Left colon (tissue), 2 donors: ENCODE measurements at regions not wholly inside any gene's neighbourhood (a gene's known extent, or its start where the extent isn't known, plus 50 kb on each side); places are given as distances from the start of the nearest gene placed in this dataset.

Source experiments
- ATAC-seq: fragments of 200-7000 bp; cut with Tn5 transposase; one replicate; pipeline ENCODE4 v1.9.1; 2020; ENCODE audit warnings: mild to moderate bottlenecking, moderate library complexity
- DNase-seq, 2 donors: peaks; one replicate each; pipeline ENCODE4 v3.0.0-alpha.2; 2020
- intact Hi-C, 2 donors: fragments of 100-400 bp; cut with DNase I in 1 of 2; cut with micrococcal nuclease in 1 of 2; formaldehyde crosslinking; loops; one replicate each; pipeline versions ENCODE4 v1.11.2 to v1.14.0; 2022; cut with DNase I, micrococcal nuclease
- donor health status: DM: no; HTN: no; CAD: no.
- donor health status: DM: yes; HTN: yes; CAD: no.

DNA sequence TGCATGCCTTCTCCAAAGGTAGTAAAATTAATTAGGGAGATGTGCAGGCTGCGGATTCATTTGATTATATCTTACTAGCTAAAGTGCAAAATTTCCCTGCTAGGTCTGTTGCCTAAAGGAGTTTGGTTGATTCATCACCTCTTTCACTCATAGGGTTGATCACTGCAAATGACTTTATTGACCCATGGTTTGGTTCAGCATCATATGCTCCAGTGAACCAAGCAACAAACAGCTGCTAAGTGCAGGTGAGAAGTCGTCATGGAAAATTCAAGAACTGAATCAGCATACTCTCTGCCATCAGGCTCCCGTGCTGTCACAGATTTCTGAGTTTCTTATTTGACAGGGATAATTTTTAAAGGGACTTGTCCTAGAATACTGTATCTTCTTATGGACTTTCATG lies 571.8 kb upstream of the CDH18 start:
- DNase-seq, result no peak
- ATAC-seq, result no peak
- intact Hi-C loops, result no loop called here

DNA sequence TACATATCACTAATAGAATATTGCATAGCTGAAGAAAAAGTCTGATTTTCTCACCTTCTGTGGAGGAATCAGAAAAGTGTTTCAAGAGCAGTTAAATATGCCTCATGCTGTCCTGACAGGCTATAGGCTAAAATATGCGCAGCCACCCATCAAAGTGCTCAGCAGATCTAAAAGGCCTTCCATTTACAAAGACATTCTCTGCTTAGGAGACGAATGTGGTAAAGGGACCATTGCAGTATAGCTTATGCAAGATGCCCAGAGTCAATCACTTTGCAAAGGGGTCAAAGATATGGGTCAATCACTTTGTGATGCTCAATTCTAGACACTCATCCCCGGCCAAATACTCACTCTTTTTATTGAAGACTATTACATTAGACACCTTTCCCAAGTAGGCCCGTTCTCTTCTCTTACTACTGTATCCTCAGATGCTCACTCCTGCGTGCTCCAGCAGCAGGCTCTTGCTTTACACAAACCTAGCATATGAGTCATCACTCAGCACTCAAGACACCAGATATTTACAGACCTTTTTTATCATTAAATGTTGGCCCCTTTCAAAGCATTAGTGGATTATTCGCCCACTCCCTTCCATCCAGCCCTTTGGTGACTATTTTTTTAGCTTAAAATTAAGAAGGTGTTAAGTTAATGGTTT lies 568.2 kb upstream of the CDH18 start:
- intact Hi-C loops, result no loop called here
- ATAC-seq, result no peak
- DNase-seq, result no peak

DNA sequence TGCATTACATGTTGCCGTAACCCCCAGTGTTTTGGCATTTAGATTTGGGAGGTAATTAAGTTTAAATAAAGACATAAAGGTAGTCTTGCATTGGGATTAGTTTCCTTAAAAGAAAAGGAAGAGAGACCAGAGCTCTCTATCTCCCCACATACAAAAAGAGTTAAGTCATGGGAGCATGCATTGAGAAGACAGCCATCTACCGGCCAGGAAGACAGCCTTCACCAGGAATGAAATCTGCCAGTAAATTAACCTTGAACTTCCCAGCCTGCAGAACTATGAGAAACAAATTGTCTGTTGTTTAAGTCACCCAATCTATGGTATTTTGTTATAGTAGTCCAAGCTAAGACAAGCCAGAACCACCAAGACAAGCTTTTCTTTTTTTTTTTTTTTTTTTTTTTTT lies 567.0 kb upstream of the CDH18 start:
- ATAC-seq (no peak), DNase-seq (no peak)
- intact Hi-C loops, result no loop called here

DNA sequence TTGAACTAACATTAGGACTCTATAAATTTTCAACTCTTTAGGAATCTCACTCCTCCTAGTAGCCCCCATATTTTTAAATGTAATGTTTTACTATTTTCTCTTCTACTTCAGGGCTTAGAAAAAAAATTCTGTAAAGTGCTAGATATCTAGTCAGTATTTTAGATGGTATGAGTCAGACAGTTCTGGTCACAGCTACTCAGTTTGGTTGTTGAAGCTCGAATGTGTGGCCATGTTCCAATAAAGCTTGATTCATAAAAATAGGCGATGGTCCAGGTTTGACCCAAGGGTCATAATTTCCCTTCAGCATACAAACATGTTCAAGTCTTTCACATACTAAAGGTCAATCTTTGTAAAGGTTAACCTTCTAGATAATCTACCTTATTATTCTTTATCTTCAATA lies 566.0 kb upstream of the CDH18 start:
- intact Hi-C loops, result no loop called here
- no peak for ATAC-seq
- DNase-seq, result no peak

DNA sequence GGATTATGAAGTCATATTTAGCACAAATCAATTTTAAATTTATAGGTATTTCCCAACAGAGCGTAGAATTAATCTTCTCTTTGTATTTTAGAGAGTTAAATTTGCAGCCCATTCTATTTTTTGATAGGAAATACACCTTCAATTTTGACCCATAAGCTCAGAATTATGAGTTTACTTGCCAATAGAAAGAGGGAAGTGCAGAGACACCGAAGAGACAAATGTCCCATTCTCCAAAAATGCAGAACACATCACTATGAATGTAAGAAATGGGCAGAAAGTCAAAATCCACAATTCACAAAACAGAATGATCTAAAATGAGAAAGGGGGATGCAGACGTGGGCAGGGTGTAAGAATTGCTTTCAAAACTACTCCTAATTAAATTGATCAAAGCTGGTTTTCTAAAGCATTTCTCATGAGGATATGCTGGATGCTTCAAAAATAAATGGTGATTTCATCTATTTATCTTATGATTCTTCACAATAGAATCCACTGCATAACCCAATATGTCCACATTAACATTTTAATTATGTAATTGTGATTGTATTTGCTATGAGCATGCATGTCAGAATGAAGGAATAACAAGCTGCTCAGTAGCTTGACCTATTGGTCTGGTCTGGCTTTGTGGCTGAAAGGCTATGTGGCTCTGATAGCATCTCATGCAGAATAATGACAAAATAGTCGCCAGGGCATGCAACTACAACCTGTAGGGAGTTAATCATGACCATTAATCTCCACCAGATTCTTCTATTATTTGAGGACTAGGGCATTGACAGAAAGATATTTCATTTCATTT lies 550.1 kb upstream of the CDH18 start:
- intact Hi-C loops, result no loop called here

DNA sequence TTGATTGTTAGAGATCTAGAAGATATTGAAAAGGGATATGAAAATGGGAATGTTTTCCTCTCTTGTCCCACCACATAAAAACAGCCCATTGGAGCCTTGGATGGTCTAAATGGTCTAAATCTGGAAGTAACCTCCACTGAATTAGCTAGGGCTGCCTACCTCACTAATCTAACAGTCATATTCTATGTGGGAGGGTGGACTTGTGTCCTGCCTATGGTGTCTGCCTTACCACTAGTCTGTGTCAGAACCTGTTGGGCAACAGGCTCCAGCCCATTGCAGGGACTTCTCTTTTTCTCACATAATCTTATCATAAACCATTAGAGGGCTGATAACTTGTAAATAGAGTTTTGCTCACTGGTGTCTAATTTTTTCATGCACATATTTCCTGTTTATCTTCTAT lies 548.8 kb upstream of the CDH18 start:
- no peak for DNase-seq
- ATAC-seq, result no peak
- intact Hi-C loops, result no loop called here

More for the DNA sequence above, 550.1 kb upstream of the CDH18 start:
- no peak for DNase-seq
- ATAC-seq, result no peak

DNA sequence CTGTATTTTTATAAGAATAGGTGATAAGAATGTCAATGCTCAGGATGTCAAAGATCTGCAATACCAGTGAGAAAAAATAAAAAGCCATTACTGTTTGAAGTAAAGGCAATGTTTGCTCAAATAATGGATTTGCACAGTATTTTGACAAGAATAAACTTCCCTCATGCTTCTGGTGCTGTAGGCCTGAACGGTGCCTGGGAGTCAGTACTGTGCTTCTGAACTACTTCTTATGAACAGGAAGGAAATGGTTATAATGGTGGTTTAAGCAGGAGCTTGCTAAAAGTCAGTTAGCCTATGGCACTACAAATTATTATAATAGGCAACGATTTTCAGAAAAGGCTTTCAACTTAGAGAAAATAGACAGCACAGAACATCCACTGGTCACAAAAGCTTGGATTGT lies 548.3 kb upstream of the CDH18 start:
- intact Hi-C loops, result no loop called here
- ATAC-seq, result no peak
- no peak for DNase-seq

DNA sequence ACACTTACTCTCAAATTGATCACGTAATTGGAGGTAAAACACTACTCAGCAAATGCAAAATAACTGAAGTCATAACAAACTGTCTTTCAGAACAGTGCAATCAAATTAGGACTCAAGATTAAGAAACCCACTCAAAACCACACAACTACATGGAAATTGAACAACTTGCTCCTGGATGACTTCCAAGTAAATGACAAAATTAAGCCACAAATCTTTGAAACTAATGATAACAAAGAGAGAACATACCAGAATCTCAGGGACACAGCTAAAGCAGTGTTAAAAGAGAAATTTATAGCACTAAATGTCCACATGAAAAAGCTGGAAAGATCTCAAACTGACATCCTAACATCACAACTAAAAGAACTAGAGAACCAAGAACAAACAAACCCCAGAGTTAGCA lies 540.5 kb upstream of the CDH18 start:
- no peak for ATAC-seq
- intact Hi-C loops, result no loop called here
- DNase-seq, result no peak

DNA sequence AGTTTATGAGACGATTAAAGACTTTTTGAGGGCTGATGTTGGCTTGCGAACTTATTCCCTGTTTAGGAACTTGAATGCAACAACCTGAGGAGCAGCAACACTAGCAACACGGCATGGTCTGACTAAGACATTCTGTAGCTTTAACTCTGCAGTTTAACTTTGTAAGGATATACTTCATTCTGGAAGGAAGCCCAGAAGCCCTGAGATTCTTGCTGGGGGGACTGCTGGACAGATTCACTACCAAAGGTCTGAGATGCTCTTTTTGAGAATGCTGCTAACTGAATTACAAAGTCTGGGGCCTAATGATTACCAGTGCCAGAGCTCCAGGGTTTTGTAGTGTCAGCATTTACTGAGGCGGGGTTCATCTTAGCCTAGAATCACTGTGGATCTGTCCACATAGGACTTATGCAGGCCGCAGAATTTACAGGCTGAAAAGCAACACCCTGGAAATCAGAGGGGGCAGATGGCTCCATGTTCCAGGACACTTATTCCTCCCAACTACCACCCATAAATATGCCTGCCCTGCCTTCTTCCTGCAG lies 537.1 kb upstream of the CDH18 start:
- no peak for DNase-seq
- ATAC-seq, result no peak
- intact Hi-C loops, result no loop called here

DNA sequence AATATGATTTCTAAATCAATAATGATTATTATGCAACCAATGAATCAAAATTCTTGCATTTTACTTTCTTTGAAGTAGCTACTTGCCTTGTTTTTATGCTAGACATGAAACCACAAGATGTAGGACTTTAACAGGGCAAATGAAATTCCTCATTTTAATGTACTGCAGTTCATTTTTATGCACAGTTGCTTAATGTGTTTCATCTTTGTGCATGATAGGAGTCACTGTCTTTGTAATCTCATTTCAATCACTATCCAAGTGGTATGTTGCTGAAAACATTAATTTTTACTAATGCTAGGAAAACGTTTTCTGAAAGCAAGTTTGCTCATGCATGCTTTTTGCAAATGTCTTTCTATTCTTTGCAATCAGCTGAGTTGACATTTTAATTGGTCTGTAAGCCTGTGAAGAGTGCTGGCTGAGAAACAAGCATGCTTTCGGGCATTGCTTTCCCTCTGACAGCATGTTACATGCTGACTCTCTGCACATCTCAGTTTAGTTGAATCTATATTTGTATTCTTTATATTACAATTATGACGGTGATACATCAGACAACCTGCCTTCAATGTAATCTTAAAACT lies 535.0 kb upstream of the CDH18 start:
- DNase-seq (no peak), ATAC-seq (no peak)
- intact Hi-C loops, result no loop called here

DNA sequence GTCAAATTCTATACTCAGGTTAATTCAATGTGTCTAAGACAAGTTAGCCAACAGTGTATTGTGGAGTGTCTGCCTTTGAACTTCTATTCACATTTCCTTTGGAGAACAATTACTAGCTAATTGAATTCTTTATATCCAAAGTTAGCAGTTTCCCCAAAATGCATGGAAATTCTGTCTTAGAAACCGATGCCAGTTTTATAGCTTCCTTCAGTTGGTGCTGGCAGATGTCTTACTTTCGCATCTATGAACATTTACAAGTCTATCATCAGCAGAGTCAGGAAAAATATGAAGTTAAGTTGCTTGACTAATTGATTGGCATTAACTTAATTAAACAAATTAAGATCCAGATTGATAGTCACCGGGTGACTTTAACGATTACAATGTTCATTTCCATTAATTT lies 527.6 kb upstream of the CDH18 start:
- intact Hi-C loops, result no loop called here
- DNase-seq, result no peak

DNA sequence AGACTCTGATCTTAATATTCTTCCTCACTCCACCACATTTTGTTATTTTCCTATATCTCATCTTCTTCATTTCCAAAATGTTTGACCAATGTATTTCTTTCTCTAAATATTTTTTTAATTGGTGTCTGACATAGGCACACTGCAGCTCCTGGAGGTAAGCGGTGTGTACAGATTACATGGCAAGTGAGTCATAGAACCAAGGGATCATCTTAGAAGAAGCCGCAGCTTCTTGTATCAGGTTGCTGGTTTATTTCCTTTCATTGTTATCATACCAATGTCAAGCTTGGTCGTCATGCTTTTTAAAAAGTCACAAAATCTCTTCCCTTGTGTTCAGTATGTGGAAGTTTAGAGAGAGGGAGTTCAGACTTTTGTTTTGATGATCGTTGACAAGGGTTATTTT lies 526.1 kb upstream of the CDH18 start:
- ATAC-seq, result no peak
- intact Hi-C loops, result no loop called here
- no peak for DNase-seq

More for the DNA sequence above, 527.6 kb upstream of the CDH18 start:
- ATAC-seq, result no peak

DNA sequence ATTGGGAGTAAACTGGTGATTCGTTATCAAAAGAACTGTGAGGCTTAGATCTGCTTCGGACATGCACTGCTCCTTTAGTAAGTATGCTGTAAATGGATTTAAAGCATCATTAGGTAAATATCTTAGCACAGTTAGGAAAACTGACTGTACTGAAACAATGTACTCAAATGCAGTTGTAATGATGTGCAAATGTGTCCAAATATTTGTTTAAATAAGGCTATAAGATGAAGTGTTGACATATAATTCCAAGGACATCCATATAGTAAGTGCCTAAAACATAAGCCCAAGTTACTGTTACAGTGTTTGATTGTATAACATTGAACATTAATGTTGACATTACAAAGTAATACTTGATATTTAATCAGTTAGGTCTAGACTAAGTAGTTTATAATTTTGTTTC lies 512.5 kb upstream of the CDH18 start:
- no peak for ATAC-seq
- DNase-seq, result no peak
- intact Hi-C loops, result no loop called here

DNA sequence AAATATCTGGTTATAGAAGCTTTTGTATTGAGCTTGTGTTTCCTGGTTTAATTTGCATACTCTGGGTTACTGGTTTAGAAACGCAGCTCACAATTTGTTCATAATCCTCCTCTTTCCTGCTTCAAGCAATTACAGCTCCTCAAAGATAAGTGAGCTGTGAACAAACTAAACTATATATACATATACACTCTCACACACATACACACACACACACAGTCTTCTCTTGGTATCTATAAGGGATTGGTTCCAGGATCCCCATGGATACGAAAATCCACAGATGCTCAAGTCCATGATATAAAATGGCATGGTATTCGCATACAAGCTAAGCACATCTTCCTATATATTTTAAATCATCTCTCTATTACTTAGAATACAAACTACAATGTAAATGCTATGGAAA lies 510.9 kb upstream of the CDH18 start:
- DNase-seq, result no peak
- intact Hi-C loops, result no loop called here

DNA sequence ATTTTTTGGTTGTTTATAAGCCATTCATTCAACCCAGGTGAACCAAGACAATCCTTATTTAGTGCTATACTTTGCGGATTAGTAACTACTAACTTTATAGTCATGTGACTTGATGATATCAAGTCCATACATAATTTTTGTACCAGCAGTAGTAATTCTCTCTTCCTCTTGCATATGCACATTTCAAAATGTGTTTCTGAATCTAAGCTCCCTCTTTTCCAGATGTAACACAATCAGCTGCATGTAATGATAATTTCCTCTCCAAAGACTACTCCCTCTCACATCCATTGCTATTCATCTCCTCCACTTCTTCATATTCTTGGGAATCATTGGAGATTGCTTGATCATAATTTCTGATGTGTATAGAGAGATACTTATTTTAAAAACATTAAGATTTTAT lies 510.1 kb upstream of the CDH18 start:
- DNase-seq (no peak), ATAC-seq (no peak)
- intact Hi-C loops, result no loop called here

More for the DNA sequence above, 510.9 kb upstream of the CDH18 start:
- ATAC-seq, result no peak

DNA sequence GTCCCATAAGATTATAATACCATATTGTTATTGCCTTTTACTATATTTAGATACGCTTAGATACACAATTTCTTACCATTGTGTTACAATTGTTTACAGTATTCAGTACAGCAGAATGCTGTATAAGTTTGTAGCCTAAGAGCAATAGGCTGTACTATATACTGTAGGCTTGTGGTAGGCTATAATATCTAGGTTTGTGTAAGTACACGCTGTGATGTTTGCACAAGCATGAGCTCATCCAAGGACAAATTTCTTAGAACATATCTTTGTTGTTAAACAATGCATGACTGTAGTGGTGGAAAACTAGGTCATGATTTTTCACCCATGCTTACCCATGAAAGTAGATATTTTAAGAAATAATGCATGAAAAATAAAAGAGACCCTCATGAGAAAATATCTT lies 509.4 kb upstream of the CDH18 start:
- DNase-seq (no peak), ATAC-seq (no peak)
- intact Hi-C loops, result no loop called here

DNA sequence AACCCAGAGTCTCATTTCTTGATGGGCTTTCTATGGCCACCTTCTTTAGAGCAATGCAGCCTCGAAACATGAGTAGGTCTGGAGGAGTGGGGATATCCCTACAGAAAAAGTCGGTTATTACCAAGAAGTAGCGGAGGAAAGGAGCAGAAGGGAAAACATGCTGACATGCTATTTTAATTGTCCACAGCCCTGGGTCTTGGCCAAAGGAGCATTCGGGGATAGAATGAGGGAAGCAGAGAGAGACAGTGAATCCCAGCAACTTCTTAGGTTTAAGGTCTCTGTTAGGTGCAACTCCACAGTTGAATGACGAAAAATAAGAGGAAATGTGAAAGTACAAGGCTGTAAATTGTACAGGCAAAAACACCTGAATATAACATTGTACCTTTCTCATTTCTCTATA lies 506.7 kb upstream of the CDH18 start:
- intact Hi-C loops, result no loop called here
- ATAC-seq, result no peak
- DNase-seq, result no peak

DNA sequence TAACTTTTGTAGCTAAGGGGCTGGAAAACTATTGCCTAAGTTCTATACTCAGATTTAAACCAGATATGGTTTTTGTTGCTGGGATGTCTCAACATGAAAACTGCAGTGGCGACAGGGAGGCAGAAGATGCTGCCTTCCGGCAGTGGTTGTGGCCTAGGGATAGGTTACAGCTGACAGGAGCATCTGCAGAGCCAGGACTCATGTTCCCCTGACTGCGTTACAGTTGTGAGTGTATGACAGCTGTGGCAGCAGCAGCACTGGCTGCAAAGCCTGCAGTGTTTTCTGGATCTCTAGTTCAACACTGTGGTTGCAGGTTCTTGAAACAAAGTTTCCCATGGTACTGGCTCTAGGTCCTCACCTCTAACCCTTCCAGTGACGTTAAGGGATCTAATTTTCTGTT lies 498.8 kb upstream of the CDH18 start:
- ATAC-seq (no peak), DNase-seq (no peak)
- intact Hi-C loops, result no loop called here

DNA sequence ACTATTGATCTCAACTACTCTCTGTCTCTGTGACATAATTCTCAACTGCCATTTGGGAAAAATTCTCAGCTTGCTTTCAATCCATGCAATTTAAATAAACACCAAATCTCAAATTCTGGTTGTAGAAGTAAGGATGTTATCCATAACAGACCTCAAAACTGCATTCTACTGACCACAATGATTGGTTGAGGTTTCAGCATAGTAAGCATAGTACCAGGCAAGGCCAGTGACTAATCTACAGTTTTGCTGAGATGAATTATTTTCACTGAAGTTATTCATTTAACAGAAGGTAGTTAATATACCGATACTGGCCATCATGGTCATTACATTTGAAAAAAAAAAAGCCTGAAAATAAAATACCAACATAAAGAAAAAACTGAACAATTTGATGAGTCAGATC lies 488.0 kb upstream of the CDH18 start:
- intact Hi-C loops, result no loop called here
- ATAC-seq (no peak), DNase-seq (no peak)

DNA sequence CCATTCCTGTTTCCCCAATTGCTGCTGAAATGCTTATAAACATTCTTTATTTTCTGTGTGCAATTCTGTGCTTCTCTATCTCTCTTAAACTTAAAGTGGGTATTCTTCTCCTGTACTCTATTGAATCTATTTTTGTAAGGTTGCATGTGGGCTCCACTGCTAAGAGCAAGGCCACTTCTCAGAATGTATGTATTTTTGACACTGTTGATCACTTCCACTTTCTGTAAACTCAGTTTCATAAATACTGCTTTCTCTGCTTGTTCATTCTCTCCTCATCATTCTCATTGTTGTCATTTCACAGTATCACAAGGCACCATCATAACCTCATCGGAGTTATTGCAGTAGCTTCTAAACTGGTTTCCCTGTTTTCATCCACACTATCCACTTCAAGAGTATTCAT lies 483.0 kb upstream of the CDH18 start:
- no peak for ATAC-seq
- no peak for DNase-seq
- intact Hi-C loops, result no loop called here
